Caco-2 (cell line): ENCODE measurements at regions not wholly inside any gene's neighbourhood (a gene's known extent, or its start where the extent isn't known, plus 50 kb on each side); places are given as distances from the start of the nearest gene placed in this dataset.

Experiments used
- BruUV-seq: library from RNA; stranded (reverse); fragments of 400-500 nt; replicated peaks from 2 replicates; lab custom pipeline; 2021; lab: Mats Ljungman, UMichigan
- CTCF ChIA-PET: fragments of 300-600 bp; sonication (Branson Sonifier 250); formaldehyde crosslinking; loops from one replicate; lab custom pipeline; 2022; ENCODE audit warnings: antibody characterized with exemption; lab: Charles Lee
- POLR2A ChIA-PET: fragments of 300-600 bp; sonication (Branson Sonifier 250); formaldehyde crosslinking; loops from one replicate; lab custom pipeline; 2022; ENCODE audit warnings: antibody characterized with exemption; lab: Charles Lee
- DNase-seq, 2 experiments: peaks; one replicate each; pipeline versions ENCODE4 v3.0.0 to v3.0.0-alpha.2; 2020 to 2022
- H3K27me3 ChIP-seq: replicated peaks from 2 replicates; pipeline ENCODE4 v1.6.0; 2011; ENCODE audit warnings: low read length; ENCODE audit not compliant: control insufficient read depth, insufficient read depth
- H3K36me3 ChIP-seq: 2 replicates; pipeline ENCODE4 v1.5.1; 2011; ENCODE audit warnings: low read length; ENCODE audit not compliant: control insufficient read depth, insufficient read depth
- H3K4me1 ChIP-seq: fragments of 250-450 bp; sonication (Bioruptor Pico); 2 replicates; pipeline ENCODE4 v1.5.1; 2020; ENCODE audit warnings: mild to moderate bottlenecking
- H3K4me3 ChIP-seq: 2 replicates; pipeline ENCODE4 v1.5.1; 2011; ENCODE audit warnings: low read depth, mild to moderate bottlenecking, control low read depth, low read length
- H3K9me3 ChIP-seq: fragments of 250-450 bp; sonication (Bioruptor Pico); 2 replicates; pipeline ENCODE4 v1.5.1; 2020; ENCODE audit warnings: mild to moderate bottlenecking, moderate library complexity
- H3K27ac Mint-ChIP-seq: one replicate; pipeline ENCODE4 v1.8.0; 2022; ENCODE audit warnings: mixed read lengths; ENCODE audit not compliant: unreplicated experiment
- H3K27me3 Mint-ChIP-seq: one replicate; pipeline ENCODE4 v1.8.0; 2022; ENCODE audit warnings: mixed read lengths; ENCODE audit not compliant: insufficient read depth, unreplicated experiment
- H3K36me3 Mint-ChIP-seq: one replicate; pipeline ENCODE4 v1.8.0; 2022; ENCODE audit warnings: mild to moderate bottlenecking, mixed read lengths; ENCODE audit not compliant: insufficient read depth, unreplicated experiment
- H3K4me1 Mint-ChIP-seq: one replicate; pipeline ENCODE4 v1.8.0; 2022; ENCODE audit warnings: low read depth, mixed read lengths; ENCODE audit not compliant: unreplicated experiment
- H3K4me3 Mint-ChIP-seq: one replicate; pipeline ENCODE4 v1.8.0; 2022; ENCODE audit warnings: mild to moderate bottlenecking, moderate library complexity, mixed read lengths; ENCODE audit not compliant: unreplicated experiment
- H3K9me3 Mint-ChIP-seq: one replicate; pipeline ENCODE4 v1.8.0; 2022; ENCODE audit warnings: mixed read lengths; ENCODE audit not compliant: unreplicated experiment
- intact Hi-C: fragments of 100-400 bp; cut with micrococcal nuclease; formaldehyde crosslinking; loops from one replicate; pipeline ENCODE4 v1.10.0; 2022; ENCODE audit not compliant: unreplicated experiment
- TF ChIP-seq, protein P1 (sequence below), 2 experiments: fragments of 200-600 bp in 1 of 2; IDR thresholded peaks; 1 replicate in 1 of 2; 2 replicates in 1 of 2; pipeline versions ENCODE4 v1.5.1 to v1.8.0; 2011 to 2022; ENCODE audit warnings: antibody characterized with exemption in 1 of 2, control low read depth in 1 of 2, inconsistent platforms in 1 of 2, low read depth in 1 of 2, low read length in 1 of 2, mild to moderate bottlenecking in 1 of 2, moderate library complexity in 1 of 2; ENCODE audit not compliant: insufficient read depth in 1 of 2, severe bottlenecking in 1 of 2, unreplicated experiment in 1 of 2

DNA sequence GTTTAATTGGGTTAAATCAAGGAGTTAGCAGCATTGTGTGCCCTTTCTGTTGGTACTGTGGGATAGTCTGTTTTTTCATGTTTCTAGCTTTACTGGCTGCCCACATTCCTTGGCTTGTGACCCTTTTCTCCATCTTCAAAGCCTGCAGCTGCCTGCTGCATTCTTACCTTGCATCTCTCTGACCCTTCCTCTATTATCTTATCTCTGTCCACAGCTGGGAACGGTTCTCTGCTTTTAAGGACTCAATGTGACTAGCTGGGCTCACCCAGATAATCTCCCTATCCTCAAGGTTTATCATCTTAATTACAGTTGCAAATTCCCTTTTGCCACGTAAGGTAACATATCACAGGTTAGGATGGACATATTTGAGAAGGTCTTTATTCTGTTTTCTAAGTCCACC, 199.7 kb downstream of the KCNS3 start:
- H3K27me3 Mint-ChIP-seq: no peaks in the 10 kb centered on the region
- H3K27ac Mint-ChIP-seq: no peak overlapping the region
- Histone ChIP-seq H3K27me3 (no peaks in the 10 kb centered on the region), H3K9me3 (peaks cover 5% of the 10 kb centered on the region; the same call in 1 of the 2 replicates), H3K36me3 (no peaks in the 10 kb centered on the region), H3K4me1 (peaks cover 11% of the 10 kb centered on the region; the same call in 1 of the 2 replicates), H3K4me3 (no peak overlapping the region)
- CTCF ChIA-PET: no interaction called here
- peak; percentile 27 to 54 for DNase-seq
- TF ChIP-seq, protein P1, sequence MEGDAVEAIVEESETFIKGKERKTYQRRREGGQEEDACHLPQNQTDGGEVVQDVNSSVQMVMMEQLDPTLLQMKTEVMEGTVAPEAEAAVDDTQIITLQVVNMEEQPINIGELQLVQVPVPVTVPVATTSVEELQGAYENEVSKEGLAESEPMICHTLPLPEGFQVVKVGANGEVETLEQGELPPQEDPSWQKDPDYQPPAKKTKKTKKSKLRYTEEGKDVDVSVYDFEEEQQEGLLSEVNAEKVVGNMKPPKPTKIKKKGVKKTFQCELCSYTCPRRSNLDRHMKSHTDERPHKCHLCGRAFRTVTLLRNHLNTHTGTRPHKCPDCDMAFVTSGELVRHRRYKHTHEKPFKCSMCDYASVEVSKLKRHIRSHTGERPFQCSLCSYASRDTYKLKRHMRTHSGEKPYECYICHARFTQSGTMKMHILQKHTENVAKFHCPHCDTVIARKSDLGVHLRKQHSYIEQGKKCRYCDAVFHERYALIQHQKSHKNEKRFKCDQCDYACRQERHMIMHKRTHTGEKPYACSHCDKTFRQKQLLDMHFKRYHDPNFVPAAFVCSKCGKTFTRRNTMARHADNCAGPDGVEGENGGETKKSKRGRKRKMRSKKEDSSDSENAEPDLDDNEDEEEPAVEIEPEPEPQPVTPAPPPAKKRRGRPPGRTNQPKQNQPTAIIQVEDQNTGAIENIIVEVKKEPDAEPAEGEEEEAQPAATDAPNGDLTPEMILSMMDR (IDR thresholded peaks at IDR 0.05; ENCODE audit: insufficient read depth in 1 of 2, low read depth in 1 of 2, low read length in 1 of 2, severe bottlenecking in 1 of 2, unreplicated experiment in 1 of 2): no peak
- H3K9me3 Mint-ChIP-seq: peaks cover 17% of the 10 kb centered on the region
- no peaks in the 10 kb centered on the region for H3K36me3 Mint-ChIP-seq
- POLR2A ChIA-PET: no interaction called here
- H3K4me1 Mint-ChIP-seq: no peaks in the 10 kb centered on the region
- intact Hi-C loops: no loop called here
- H3K4me3 Mint-ChIP-seq: no peak overlapping the region
- no TSS peak for BruUV-seq

DNA sequence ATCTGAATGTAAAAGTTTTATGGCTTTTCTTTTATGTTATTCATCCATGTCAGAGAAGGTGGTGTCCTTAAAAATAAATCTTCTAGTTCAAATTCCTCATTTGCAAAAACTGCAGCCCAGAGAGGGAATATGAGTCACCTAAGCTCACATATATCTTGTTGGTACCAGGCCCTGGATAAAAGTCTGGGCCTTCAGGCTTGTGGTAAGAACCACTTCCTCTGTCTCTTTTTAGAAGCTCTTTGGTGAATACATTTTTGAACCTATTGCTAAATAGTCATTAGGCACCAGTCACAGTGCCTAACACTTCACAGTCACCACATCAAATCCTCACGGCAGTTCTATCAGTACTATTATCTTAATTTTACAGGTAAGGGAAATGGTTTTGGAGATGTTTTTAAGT, 199.2 kb downstream of the KCNS3 start:
- Mint-ChIP-seq H3K27ac (no peak overlapping the region), H3K27me3 (peaks cover 3% of the 10 kb centered on the region), H3K36me3 (no peaks in the 10 kb centered on the region), H3K9me3 (peaks cover 17% of the 10 kb centered on the region), H3K4me1 (no peaks in the 10 kb centered on the region), H3K4me3 (no peak overlapping the region)
- H3K4me3 ChIP-seq: no peak overlapping the region
- H3K9me3 ChIP-seq: peaks cover 5% of the 10 kb centered on the region; the same call in 1 of the 2 replicates
- intact Hi-C loops: no loop called here
- BruUV-seq: no TSS peak
- no peak for DNase-seq
- CTCF ChIA-PET: no interaction called here
- H3K4me1 ChIP-seq: peaks cover 11% of the 10 kb centered on the region; the same call in 1 of the 2 replicates
- no peaks in the 10 kb centered on the region for H3K27me3 ChIP-seq
- H3K36me3 ChIP-seq: no peaks in the 10 kb centered on the region
- TF ChIP-seq, protein P1 (IDR thresholded peaks at IDR 0.05; ENCODE audit: insufficient read depth in 1 of 2, low read depth in 1 of 2, low read length in 1 of 2, severe bottlenecking in 1 of 2, unreplicated experiment in 1 of 2): no peak
- POLR2A ChIA-PET: no interaction called here

DNA sequence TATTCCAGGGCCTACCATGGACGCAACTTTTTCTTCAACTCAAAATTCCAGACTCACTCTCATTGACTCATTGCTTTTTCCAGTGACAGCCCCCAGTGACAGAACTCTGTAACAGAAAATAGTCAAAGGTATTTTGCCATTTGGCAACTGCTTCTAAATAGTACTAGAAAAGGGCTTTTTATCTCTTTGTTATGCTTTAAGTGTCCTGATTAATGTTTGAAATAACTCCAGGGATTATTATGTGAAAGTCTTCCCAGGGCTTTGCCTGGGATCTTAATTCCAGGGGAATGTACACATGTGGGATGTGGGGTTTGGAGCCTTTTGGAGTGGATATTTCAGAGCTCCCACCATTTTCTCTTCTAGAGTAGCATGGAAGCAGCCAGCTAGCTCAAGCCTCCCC, 198.8 kb downstream of the KCNS3 start:
- H3K4me1 ChIP-seq: peaks cover 11% of the 10 kb centered on the region; the same call in 1 of the 2 replicates
- Mint-ChIP-seq H3K4me1 (no peaks in the 10 kb centered on the region), H3K9me3 (peaks cover 17% of the 10 kb centered on the region), H3K36me3 (no peaks in the 10 kb centered on the region), H3K27me3 (peaks cover 3% of the 10 kb centered on the region), H3K27ac (no peak overlapping the region), H3K4me3 (no peak overlapping the region)
- intact Hi-C loops: no loop called here
- BruUV-seq: no TSS peak
- ChIA-PET POLR2A (no interaction called here), CTCF (no interaction called here)
- no peaks in the 10 kb centered on the region for H3K27me3 ChIP-seq
- H3K9me3 ChIP-seq: peaks cover 5% of the 10 kb centered on the region; the same call in 1 of the 2 replicates
- no peaks in the 10 kb centered on the region for H3K36me3 ChIP-seq
- TF ChIP-seq, protein P1 (IDR thresholded peaks at IDR 0.05; ENCODE audit: insufficient read depth in 1 of 2, low read depth in 1 of 2, low read length in 1 of 2, severe bottlenecking in 1 of 2, unreplicated experiment in 1 of 2): no peak
- DNase-seq: no peak
- no peak overlapping the region for H3K4me3 ChIP-seq
